ENCODE measurements at regions not wholly inside any gene's neighbourhood (a gene's known extent, or its start where the extent isn't known, plus 50 kb on each side); places are given as distances from the start of the nearest gene placed in this dataset.

DNA sequence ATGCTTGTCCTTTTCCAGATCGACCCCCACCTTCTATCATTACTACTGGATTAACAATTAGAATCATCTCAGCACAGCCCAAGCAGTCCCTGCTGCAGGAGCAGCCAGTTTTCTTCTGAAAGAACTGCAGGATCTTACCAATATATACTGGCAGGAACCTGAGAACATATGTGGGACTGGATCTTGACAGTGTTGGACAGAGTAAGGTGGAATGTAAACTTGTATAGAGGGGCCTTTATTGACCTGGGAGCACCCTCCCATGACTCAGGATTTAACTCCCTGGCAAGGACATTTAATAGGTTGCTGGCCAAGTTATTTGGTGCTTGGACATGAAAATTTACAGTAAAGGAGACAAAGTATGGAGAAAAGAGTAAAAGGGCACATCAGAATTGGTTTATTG lies 66.2 kb upstream of the TMX1 start:
- Mint-ChIP-seq H3K4me1 (no peaks in the 10 kb centered on the region), H3K9me3 (no peaks in the 10 kb centered on the region), H3K36me3 (no peaks in the 10 kb centered on the region), H3K27me3 (ENCODE audit: low read depth in 2 of 2) (peaks cover 10 to 18% of the 10 kb centered on the region in 2 donors), H3K4me3 (no peak overlapping the region), H3K27ac (no peak overlapping the region)
- Histone ChIP-seq H3K4me1 (ENCODE audit: control insufficient read depth, insufficient read depth, low read length) (no peaks in the 10 kb centered on the region), H3K4me3 (ENCODE audit: low read length) (no peak overlapping the region), H3K9me3 (ENCODE audit: control insufficient read depth, insufficient read depth, low read length) (no peaks in the 10 kb centered on the region), H3K36me3 (ENCODE audit: control insufficient read depth, insufficient read depth, low read length) (no peaks in the 10 kb centered on the region), H3K27me3 (ENCODE audit: control insufficient read depth, insufficient read depth, low read length) (no peaks in the 10 kb centered on the region), H3K27ac (ENCODE audit: low read length) (no peak overlapping the region)
- no peak for DNase-seq
- intact Hi-C loops (cut with micrococcal nuclease): no loop called here
- TF ChIP-seq, protein P1, sequence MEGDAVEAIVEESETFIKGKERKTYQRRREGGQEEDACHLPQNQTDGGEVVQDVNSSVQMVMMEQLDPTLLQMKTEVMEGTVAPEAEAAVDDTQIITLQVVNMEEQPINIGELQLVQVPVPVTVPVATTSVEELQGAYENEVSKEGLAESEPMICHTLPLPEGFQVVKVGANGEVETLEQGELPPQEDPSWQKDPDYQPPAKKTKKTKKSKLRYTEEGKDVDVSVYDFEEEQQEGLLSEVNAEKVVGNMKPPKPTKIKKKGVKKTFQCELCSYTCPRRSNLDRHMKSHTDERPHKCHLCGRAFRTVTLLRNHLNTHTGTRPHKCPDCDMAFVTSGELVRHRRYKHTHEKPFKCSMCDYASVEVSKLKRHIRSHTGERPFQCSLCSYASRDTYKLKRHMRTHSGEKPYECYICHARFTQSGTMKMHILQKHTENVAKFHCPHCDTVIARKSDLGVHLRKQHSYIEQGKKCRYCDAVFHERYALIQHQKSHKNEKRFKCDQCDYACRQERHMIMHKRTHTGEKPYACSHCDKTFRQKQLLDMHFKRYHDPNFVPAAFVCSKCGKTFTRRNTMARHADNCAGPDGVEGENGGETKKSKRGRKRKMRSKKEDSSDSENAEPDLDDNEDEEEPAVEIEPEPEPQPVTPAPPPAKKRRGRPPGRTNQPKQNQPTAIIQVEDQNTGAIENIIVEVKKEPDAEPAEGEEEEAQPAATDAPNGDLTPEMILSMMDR (IDR thresholded peaks at IDR 0.05): no peak
- WGBS (ENCODE audit: insufficient coverage): 60% methylated on average over 1 of the region's 1 CpG
- no peak for ATAC-seq

DNA sequence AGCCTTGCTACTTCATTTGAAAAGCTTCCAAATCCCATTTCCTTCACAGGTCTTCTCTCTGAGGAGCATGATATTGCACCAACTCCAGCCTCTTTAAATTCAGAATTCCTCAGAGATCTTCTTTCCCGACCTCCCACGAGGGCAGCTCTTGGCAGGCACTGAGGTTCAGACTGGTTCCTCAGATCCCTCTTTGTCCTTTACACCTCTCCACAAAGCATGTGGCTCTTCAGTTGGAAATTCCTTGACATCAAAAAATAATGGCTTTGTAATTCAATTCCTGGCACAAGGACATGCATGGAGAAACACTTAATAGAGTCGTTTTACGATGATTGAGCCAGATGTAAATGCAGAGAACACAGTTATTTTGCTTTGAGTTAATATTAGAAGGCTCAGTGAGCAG lies 63.2 kb upstream of the TMX1 start:
- TF ChIP-seq, protein P1 (IDR thresholded peaks at IDR 0.05): no peak
- H3K27ac Mint-ChIP-seq: no peak overlapping the region
- H3K27me3 Mint-ChIP-seq (ENCODE audit: low read depth in 2 of 2): peaks cover 10 to 28% of the 10 kb centered on the region in 2 donors
- no peaks in the 10 kb centered on the region for H3K9me3 ChIP-seq (ENCODE audit: control insufficient read depth, insufficient read depth, low read length)
- DNase-seq: no peak
- no peak for ATAC-seq
- no peaks in the 10 kb centered on the region for H3K36me3 Mint-ChIP-seq
- H3K36me3 ChIP-seq (ENCODE audit: control insufficient read depth, insufficient read depth, low read length): no peaks in the 10 kb centered on the region
- 83% methylated on average over 4 of the region's 4 CpGs for WGBS (ENCODE audit: insufficient coverage)
- no peak overlapping the region for H3K4me3 ChIP-seq (ENCODE audit: low read length)
- no peaks in the 10 kb centered on the region for H3K9me3 Mint-ChIP-seq
- H3K4me3 Mint-ChIP-seq: no peak overlapping the region
- intact Hi-C loops (cut with micrococcal nuclease): no loop called here
- H3K27ac ChIP-seq (ENCODE audit: low read length): no peak overlapping the region
- no peaks in the 10 kb centered on the region for H3K4me1 Mint-ChIP-seq
- no peaks in the 10 kb centered on the region for H3K27me3 ChIP-seq (ENCODE audit: control insufficient read depth, insufficient read depth, low read length)
- H3K4me1 ChIP-seq (ENCODE audit: control insufficient read depth, insufficient read depth, low read length): no peaks in the 10 kb centered on the region

DNA sequence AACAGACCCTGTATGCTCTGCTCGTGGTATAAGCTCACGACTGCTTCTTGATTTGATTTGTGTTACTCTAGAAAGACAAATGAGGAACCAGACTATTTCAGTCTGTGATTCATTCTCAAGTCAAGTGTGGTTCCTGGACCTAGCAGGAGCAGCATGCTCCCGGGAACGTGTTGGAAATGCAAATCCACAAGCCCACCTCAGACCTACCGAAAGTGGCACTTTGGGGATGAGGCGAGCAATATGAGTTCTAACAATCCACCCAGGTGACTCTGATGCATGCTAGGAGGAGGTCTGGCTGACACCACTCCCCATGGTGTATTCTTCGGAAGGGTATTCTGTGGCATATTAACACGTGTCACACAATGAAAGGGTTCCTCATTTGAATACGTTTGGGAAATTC lies 59.5 kb upstream of the TMX1 start:
- Mint-ChIP-seq H3K4me1 (no peaks in the 10 kb centered on the region), H3K27me3 (ENCODE audit: low read depth in 2 of 2) (peaks cover 6 to 17% of the 10 kb centered on the region in 2 donors), H3K4me3 (no peak overlapping the region), H3K27ac (no peak overlapping the region), H3K36me3 (no peaks in the 10 kb centered on the region), H3K9me3 (no peaks in the 10 kb centered on the region)
- intact Hi-C loops (cut with micrococcal nuclease): no loop called here
- WGBS (ENCODE audit: insufficient coverage): 69% methylated on average over 7 of the region's 9 CpGs
- H3K27me3 ChIP-seq (ENCODE audit: control insufficient read depth, insufficient read depth, low read length): no peaks in the 10 kb centered on the region
- no peak overlapping the region for H3K27ac ChIP-seq (ENCODE audit: low read length)
- H3K4me1 ChIP-seq (ENCODE audit: control insufficient read depth, insufficient read depth, low read length): no peaks in the 10 kb centered on the region
- H3K9me3 ChIP-seq (ENCODE audit: control insufficient read depth, insufficient read depth, low read length): no peaks in the 10 kb centered on the region
- no peaks in the 10 kb centered on the region for H3K36me3 ChIP-seq (ENCODE audit: control insufficient read depth, insufficient read depth, low read length)
- TF ChIP-seq, protein P1 (IDR thresholded peaks at IDR 0.05): no peak
- H3K4me3 ChIP-seq (ENCODE audit: low read length): no peak overlapping the region
- DNase-seq (no peak), ATAC-seq (no peak)

DNA sequence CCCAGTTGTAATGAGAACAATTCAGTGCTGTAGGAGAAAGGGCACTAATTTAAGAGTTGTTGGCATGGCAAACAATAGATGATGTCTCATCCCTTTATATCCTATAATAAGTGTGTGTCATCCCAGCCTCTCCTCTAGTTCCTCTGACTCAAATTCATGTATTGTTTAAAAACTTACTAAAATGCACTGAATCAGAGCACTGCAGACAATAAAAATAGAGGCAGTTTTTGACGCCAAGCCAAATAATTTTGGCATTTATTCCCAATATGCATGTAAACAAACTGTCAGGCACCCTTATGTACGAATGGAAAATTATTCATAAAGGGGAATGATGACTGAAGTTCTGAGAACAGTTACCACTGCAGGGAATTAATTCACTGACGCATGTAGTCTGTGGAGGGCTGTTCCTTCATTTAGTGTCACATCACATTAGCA lies 57.9 kb upstream of the TMX1 start:
- H3K4me1 Mint-ChIP-seq: no peaks in the 10 kb centered on the region
- 100% methylated on average over 3 of the region's 3 CpGs for WGBS (ENCODE audit: insufficient coverage)

More for the DNA sequence above, 57.9 kb upstream of the TMX1 start:
- Histone ChIP-seq H3K4me1 (ENCODE audit: control insufficient read depth, insufficient read depth, low read length) (no peaks in the 10 kb centered on the region), H3K36me3 (ENCODE audit: control insufficient read depth, insufficient read depth, low read length) (no peaks in the 10 kb centered on the region), H3K27me3 (ENCODE audit: control insufficient read depth, insufficient read depth, low read length) (no peaks in the 10 kb centered on the region), H3K4me3 (ENCODE audit: low read length) (no peak overlapping the region), H3K9me3 (ENCODE audit: control insufficient read depth, insufficient read depth, low read length) (no peaks in the 10 kb centered on the region), H3K27ac (ENCODE audit: low read length) (no peak overlapping the region)
- Mint-ChIP-seq H3K4me3 (no peak overlapping the region), H3K27ac (no peak overlapping the region), H3K9me3 (no peaks in the 10 kb centered on the region), H3K27me3 (ENCODE audit: low read depth in 2 of 2) (peaks cover 0 to 10% of the 10 kb centered on the region in 2 donors), H3K36me3 (no peaks in the 10 kb centered on the region)
- ATAC-seq: no peak
- intact Hi-C loops (cut with micrococcal nuclease): no loop called here
- TF ChIP-seq, protein P1 (IDR thresholded peaks at IDR 0.05): no peak
- no peak for DNase-seq
